ENCODE measurements at regions not wholly inside any gene's neighbourhood (a gene's known extent, or its start where the extent isn't known, plus 50 kb on each side); places are given as distances from the start of the nearest gene placed in this dataset.

- H3K36me3 Mint-ChIP-seq = no peaks in the 10 kb centered on the region
- H3K4me1 Mint-ChIP-seq = peaks cover 8% of the 10 kb centered on the region
- CTCF ChIA-PET = no interaction called here
- POLR2A ChIA-PET = no interaction called here
- DNase-seq (ENCODE audit: low spot score) = no peak
- no peak overlapping the region for H3K27ac Mint-ChIP-seq
- no peak for TF ChIP-seq E2F1 (CRISPR knock-in tag; IDR thresholded peaks at IDR 0.05)
- TF ChIP-seq GABPB1 (CRISPR knock-in tag; IDR thresholded peaks at IDR 0.05) = no peak
- no peak for TF ChIP-seq FOXP1 (CRISPR knock-in tag; IDR thresholded peaks at IDR 0.05; ENCODE audit: borderline replicate concordance)
- no peak for TF ChIP-seq SP1 (CRISPR knock-in tag; conservative IDR thresholded peaks at IDR 0.05)
- TF ChIP-seq MLX (CRISPR knock-in tag; IDR thresholded peaks at IDR 0.05) = no peak
- no peak for TF ChIP-seq TEAD4 (CRISPR knock-in tag; IDR thresholded peaks at IDR 0.05)
- TF ChIP-seq ZNF281 (CRISPR knock-in tag; IDR thresholded peaks at IDR 0.05) = no peak
- no peak for TF ChIP-seq NFATC4 (CRISPR knock-in tag; IDR thresholded peaks at IDR 0.05)
- TF ChIP-seq FOXJ3 (CRISPR knock-in tag; IDR thresholded peaks at IDR 0.05; ENCODE audit: borderline replicate concordance) = no peak
- no peak for TF ChIP-seq JUN (CRISPR knock-in tag; IDR thresholded peaks at IDR 0.05)
- TF ChIP-seq ATF2 (CRISPR knock-in tag; IDR thresholded peaks at IDR 0.05; ENCODE audit: borderline replicate concordance, low read depth) = no peak
- no peak for TF ChIP-seq ZNF396 (CRISPR knock-in tag; IDR thresholded peaks at IDR 0.05; ENCODE audit: borderline replicate concordance)
- no peak for TF ChIP-seq AR (CRISPR knock-in tag; IDR thresholded peaks at IDR 0.05)
- no peak for TF ChIP-seq CREB1 (CRISPR knock-in tag; IDR thresholded peaks at IDR 0.05)
- no peak overlapping the region for H3K4me3 Mint-ChIP-seq
- no peaks in the 10 kb centered on the region for H3K9me3 Mint-ChIP-seq
- peaks cover 5% of the 10 kb centered on the region; the same call in 1 of the 2 replicates for H3K27me3 Mint-ChIP-seq (ENCODE audit: low read depth)
- ATAC-seq = no peak
These were observed 98.5 kb upstream of the PTCH1 start for GRCh38 chr9:95615246-95615645.

- ChIA-PET POLR2A (no interaction called here), CTCF (no interaction called here)
- DNase-seq (ENCODE audit: low spot score) (no peak), ATAC-seq (no peak)
- Mint-ChIP-seq H3K4me1 (peaks cover 8% of the 10 kb centered on the region), H3K9me3 (no peaks in the 10 kb centered on the region), H3K36me3 (no peaks in the 10 kb centered on the region), H3K4me3 (no peak overlapping the region), H3K27me3 (ENCODE audit: low read depth) (peaks cover 5% of the 10 kb centered on the region), H3K27ac (no peak overlapping the region)
- TF ChIP-seq ZNF425 (CRISPR knock-in tag; conservative IDR thresholded peaks at IDR 0.05) = no peak
- no peak for TF ChIP-seq ELF4 (CRISPR knock-in tag; IDR thresholded peaks at IDR 0.05; ENCODE audit: low read depth)
- TF ChIP-seq NFE2L1 (CRISPR knock-in tag; IDR thresholded peaks at IDR 0.05) = no peak
- no peak for TF ChIP-seq CDX4 (CRISPR knock-in tag; IDR thresholded peaks at IDR 0.05; ENCODE audit: borderline replicate concordance)
- TF ChIP-seq ZNF512 (CRISPR knock-in tag; IDR thresholded peaks at IDR 0.05; ENCODE audit: borderline replicate concordance) = no peak
These were observed 96.9 kb upstream of the PTCH1 start for GRCh38 chr9:95613670-95614069.

All from WTC11 (cell line).